ENCODE measurements at regions not wholly inside any gene's neighbourhood (a gene's known extent, or its start where the extent isn't known, plus 50 kb on each side); places are given as distances from the start of the nearest gene placed in this dataset.
A peak's percentile ranks its signal among the peaks of the same experiment; 100 is the strongest.

DNA sequence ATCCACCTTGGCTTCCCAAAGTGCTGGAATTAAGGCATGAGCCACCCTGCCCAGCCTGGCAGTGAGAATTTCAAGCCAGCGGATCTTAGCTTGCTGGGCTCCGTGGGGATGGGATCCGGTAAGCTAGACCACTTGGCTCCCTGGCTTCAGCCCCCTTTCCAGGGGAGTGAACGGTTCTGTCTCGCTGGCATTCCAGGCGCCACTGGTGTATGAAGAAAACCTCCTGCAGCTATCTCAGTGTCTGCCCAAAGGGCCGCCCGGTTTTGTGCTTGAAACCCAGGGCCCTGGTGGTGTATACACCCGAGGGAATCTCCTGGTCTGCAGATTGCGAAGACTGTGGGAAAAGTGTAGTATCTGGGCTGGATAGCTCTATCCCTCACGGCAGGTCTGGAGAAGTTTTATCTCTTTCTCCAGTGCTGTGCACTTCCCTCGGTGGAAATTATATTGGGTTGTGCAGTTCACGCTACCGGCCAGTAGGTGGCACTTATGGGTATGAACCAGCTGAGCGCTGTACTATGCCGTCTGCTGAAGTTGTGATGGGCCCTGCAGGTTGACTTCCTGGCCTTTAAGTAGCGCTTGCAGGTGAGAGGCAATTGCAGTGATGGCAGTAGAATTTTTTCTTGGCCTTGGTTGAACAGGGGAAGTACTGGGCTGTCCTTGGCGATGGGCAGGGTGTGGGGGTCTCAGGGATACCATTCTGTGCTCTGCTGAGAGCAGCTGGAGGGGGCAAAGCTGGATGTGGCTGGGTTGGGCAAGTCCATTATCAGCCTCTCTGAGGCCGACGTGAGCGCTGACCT, 138.0 kb upstream of the MTPN start:
- TF ChIP-seq, protein P1, sequence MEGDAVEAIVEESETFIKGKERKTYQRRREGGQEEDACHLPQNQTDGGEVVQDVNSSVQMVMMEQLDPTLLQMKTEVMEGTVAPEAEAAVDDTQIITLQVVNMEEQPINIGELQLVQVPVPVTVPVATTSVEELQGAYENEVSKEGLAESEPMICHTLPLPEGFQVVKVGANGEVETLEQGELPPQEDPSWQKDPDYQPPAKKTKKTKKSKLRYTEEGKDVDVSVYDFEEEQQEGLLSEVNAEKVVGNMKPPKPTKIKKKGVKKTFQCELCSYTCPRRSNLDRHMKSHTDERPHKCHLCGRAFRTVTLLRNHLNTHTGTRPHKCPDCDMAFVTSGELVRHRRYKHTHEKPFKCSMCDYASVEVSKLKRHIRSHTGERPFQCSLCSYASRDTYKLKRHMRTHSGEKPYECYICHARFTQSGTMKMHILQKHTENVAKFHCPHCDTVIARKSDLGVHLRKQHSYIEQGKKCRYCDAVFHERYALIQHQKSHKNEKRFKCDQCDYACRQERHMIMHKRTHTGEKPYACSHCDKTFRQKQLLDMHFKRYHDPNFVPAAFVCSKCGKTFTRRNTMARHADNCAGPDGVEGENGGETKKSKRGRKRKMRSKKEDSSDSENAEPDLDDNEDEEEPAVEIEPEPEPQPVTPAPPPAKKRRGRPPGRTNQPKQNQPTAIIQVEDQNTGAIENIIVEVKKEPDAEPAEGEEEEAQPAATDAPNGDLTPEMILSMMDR (IDR thresholded peaks at IDR 0.05; ENCODE audit: low read depth, low read length) = peak; percentile 80
- no peak for TF ChIP-seq POLR2A (IDR thresholded peaks at IDR 0.05; ENCODE audit: extremely low read depth, insufficient read length)

Measured in NB4 (cell line).